GM10248 (cell line): ENCODE measurements at regions not wholly inside any gene's neighbourhood (a gene's known extent, or its start where the extent isn't known, plus 50 kb on each side); places are given as distances from the start of the nearest gene placed in this dataset.

Experiments used
- CTCF ChIA-PET: fragments of 300-600 bp; sonication (Branson Sonifier 250); formaldehyde crosslinking; extraction: SDS; loops from one replicate; lab custom pipeline; 2021; ENCODE audit warnings: antibody characterized with exemption; lab: Yijun Ruan, JAX
- POLR2A ChIA-PET: fragments of 350-650 bp; sonication (Branson Sonifier 250); formaldehyde crosslinking; extraction: SDS; loops from one replicate; lab custom pipeline; 2020; ENCODE audit warnings: antibody characterized with exemption; lab: Yijun Ruan, JAX
- DNase-seq: peaks from one replicate; pipeline ENCODE4 v3.0.0; 2012; ENCODE audit errors: extremely low spot score
- TF ChIP-seq, protein P1 (sequence below): IDR thresholded peaks from 2 replicates; pipeline ENCODE4 v1.5.1; 2012; ENCODE audit warnings: mild to moderate bottlenecking, low read depth; ENCODE audit errors: extremely low read depth, missing control alignments, control extremely low read depth

DNA sequence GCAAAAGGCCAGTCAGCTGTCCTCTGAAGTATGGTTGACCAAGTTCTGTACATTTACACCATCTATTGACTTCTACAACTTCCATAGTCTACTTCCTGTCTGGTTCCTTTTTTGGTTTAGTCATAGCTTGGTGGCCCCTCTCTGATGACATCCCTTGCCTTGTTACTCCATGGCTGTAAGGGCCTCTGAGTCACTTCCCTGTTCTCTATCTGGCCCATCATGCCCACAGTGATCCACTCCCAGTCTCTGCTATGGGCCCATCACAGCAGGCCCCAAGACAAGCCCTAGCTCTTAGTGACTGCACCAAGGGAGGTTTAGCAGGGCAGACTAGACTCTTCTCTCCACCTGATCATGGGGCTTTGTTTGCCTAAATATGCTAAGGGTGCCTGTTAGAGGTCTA is 441.6 kb downstream of the HACE1 start:
- CTCF ChIA-PET: no interaction called here
- POLR2A ChIA-PET: no interaction called here
- TF ChIP-seq, protein P1, sequence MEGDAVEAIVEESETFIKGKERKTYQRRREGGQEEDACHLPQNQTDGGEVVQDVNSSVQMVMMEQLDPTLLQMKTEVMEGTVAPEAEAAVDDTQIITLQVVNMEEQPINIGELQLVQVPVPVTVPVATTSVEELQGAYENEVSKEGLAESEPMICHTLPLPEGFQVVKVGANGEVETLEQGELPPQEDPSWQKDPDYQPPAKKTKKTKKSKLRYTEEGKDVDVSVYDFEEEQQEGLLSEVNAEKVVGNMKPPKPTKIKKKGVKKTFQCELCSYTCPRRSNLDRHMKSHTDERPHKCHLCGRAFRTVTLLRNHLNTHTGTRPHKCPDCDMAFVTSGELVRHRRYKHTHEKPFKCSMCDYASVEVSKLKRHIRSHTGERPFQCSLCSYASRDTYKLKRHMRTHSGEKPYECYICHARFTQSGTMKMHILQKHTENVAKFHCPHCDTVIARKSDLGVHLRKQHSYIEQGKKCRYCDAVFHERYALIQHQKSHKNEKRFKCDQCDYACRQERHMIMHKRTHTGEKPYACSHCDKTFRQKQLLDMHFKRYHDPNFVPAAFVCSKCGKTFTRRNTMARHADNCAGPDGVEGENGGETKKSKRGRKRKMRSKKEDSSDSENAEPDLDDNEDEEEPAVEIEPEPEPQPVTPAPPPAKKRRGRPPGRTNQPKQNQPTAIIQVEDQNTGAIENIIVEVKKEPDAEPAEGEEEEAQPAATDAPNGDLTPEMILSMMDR: no peak
- no peak for DNase-seq

DNA sequence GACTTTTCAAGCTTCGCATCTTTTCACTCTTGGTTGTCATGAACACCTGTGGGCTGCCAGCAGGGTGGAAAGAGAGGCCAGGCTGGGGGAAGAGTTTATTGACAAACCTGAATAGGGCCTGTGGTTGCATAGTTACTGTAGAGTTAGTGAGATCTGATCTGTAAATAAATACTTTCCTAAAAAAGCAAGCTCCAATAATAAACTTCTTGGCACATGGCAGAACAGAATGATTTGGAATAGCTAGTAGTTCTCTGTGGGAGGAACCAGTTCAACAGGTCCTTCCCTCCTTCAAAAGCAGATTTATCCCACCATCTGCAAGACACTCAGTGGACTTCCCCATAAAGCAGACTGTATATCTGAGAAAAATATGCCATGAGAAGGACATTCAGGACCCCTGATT is 445.0 kb downstream of the HACE1 start:
- POLR2A ChIA-PET: no interaction called here

DNA sequence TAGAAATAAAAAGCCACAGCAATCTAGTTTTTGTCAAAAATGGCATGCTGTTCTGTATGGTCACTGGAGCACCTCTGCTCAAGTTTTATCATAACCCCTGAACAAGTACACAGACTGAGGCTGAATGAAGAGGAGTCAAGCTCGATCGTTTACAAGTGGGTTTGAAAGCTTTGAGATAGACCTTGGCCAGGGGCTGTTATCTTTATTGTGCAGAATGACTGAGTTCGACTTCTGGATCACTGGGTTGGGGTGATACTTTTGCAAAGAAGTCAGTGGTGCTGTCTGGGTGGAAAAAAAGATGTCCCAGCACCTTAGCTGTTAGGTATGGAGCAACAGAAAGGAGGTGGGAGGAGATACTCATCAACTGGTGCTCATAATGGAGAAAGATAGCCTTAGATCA is 446.0 kb downstream of the HACE1 start:
- ChIA-PET CTCF (interaction anchor here (1.5 to 2.0 kb wide), 2 partner anchors 12 to 16 kb away, joined by 4 to 5 read pairs; no protein-coding TSS in a partner anchor), POLR2A (no interaction called here)
- no peak for DNase-seq
- TF ChIP-seq, protein P1: no peak

More for the DNA sequence above, 445.0 kb downstream of the HACE1 start:
- TF ChIP-seq, protein P1: no peak
- CTCF ChIA-PET: interaction anchor here (1.5 to 2.0 kb wide), 2 partner anchors 13 to 17 kb away, joined by 4 to 5 read pairs; no protein-coding TSS in a partner anchor
- no peak for DNase-seq

DNA sequence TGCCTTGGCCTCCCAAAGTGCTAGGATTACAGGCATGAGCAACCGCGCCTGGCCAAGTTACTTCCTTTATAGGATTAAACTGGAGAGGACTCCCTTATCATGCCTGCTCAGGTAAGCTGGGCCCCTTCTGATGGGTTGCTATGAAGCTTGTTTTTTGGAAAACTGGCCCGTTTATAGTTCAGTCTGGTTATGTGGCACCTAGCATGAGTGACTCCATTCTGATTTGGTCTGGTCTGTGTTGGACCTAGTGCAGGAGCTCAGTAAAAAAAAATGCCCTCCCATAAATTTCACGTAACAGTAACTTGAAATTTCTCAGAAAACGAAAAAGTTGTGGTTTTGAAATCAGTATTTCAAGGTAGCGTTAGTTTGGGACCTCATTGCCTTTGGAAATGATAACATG is 448.4 kb downstream of the HACE1 start:
- DNase-seq: no peak
- POLR2A ChIA-PET: no interaction called here
- CTCF ChIA-PET: interaction anchor here (0.8 kb wide), 1 partner anchor 98 kb away, joined by 3 read pairs; no protein-coding TSS in a partner anchor
- TF ChIP-seq, protein P1: no peak

DNA sequence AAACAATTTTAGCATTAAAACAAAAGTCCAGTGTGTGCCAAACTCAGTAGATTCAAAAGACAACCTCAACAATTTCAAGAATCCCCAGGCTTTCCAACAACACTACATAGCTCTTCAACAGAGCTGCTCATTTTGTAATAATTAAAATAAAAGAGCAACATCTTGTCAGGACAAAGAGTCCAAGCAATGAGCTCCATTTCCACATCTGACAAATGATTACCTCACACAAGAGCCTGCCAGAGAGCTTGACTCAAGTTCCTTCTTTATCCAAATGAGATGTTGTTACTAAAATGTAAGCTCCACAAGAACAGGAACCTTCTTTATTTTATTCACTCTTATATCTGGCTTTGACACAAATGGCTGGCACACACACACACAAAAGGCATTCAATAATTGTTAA is 449.8 kb downstream of the HACE1 start:
- no peak for DNase-seq
- ChIA-PET CTCF (interaction anchor here (0.8 kb wide), 1 partner anchor 50 kb away, joined by 3 read pairs; no protein-coding TSS in a partner anchor), POLR2A (no interaction called here)
- TF ChIP-seq, protein P1: no peak

DNA sequence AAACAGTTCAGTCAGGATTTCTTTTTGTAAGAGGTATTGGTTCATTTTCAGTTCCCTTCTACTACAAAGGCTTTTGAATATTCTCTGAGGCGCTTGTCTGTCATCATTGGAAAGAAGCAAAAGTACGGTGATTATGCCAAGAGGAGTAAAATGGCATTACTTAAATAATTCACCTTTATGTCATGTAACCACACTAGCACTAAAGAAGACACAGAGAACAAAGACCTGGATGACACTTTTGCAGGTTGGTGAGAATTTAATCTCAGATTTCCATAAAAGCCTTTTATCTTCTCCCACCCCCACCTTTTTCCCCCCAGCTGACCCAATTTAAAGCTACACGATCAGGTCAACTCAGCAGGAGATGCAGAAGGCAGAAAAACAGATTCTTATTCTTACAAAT is 451.8 kb downstream of the HACE1 start:
- ChIA-PET POLR2A (no interaction called here), CTCF (no interaction called here)
- no peak for DNase-seq
- TF ChIP-seq, protein P1: no peak

DNA sequence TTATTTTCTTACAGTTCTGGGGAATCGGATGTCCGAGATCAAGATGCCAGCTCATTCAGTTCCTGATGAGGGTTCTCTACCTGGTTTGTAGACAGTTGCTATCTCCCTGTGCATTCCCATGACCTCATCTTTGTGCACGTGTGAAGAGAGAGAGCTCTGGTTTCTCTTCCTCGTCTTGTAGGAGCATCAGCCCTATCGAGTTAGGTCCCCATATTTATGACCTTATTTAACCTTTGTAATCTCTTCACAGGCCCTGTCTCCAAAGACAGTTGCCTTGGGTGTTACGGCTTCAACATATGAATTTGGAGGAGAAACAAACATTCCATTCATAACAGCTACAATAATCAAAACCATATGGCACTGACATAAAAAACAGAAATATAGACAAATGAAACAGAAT is 455.3 kb downstream of the HACE1 start:
- CTCF ChIA-PET: no interaction called here
- TF ChIP-seq, protein P1: no peak
- POLR2A ChIA-PET: no interaction called here
- no peak for DNase-seq
